ENCODE measurements at regions not wholly inside any gene's neighbourhood (a gene's known extent, or its start where the extent isn't known, plus 50 kb on each side); places are given as distances from the start of the nearest gene placed in this dataset.

- no peak overlapping the region for H3K27ac Mint-ChIP-seq
- no peak for TF ChIP-seq CTCF (IDR thresholded peaks at IDR 0.05; ENCODE audit: unreplicated experiment in 3 of 3)
- peaks cover 27% of the 10 kb centered on the region for H3K9me3 Mint-ChIP-seq
- no peak overlapping the region for H3K4me3 Mint-ChIP-seq
- H3K36me3 Mint-ChIP-seq (ENCODE audit: low read depth), result peaks cover 12% of the 10 kb centered on the region
- H3K4me1 Mint-ChIP-seq, result peaks cover under 1% of the 10 kb centered on the region
- H3K27me3 Mint-ChIP-seq (ENCODE audit: low read depth), result peaks cover 61% of the 10 kb centered on the region
These were observed 283.6 kb downstream of the DYSF start for GRCh38 chr2:71736986-71737385.

- Mint-ChIP-seq H3K36me3 (ENCODE audit: low read depth) (peaks cover 12% of the 10 kb centered on the region), H3K9me3 (peaks cover 24% of the 10 kb centered on the region), H3K4me3 (no peak overlapping the region), H3K27me3 (ENCODE audit: low read depth) (peaks cover 65% of the 10 kb centered on the region), H3K4me1 (no peaks in the 10 kb centered on the region), H3K27ac (no peak overlapping the region)
- no peak for TF ChIP-seq CTCF (IDR thresholded peaks at IDR 0.05; ENCODE audit: unreplicated experiment in 3 of 3)
These were observed 282.9 kb downstream of the DYSF start for GRCh38 chr2:71736091-71736861.

Data from nephron (organoid).